ENCODE measurements at regions not wholly inside any gene's neighbourhood (a gene's known extent, or its start where the extent isn't known, plus 50 kb on each side); places are given as distances from the start of the nearest gene placed in this dataset.
"Not testable (repeated sequence)": the region's sequence is repeated elsewhere in the genome, so short reads cannot be mapped to it uniquely, and the experiment has no call there.

- not testable (repeated sequence) for DNase-seq (ENCODE audit: low read depth in 3 of 3, low spot score in 2 of 3)
Measured at GRCh38 chr1:145484257-145484656, 58.9 kb upstream of the NBPF20 start.

- DNase-seq (ENCODE audit: low read depth in 3 of 3, low spot score in 2 of 3): not testable (repeated sequence)
Measured at GRCh38 chr1:145482214-145482860, 56.9 kb upstream of the NBPF20 start.

GRCh38 chr1:145475962-145476361 is 50.6 kb upstream of the NBPF20 start:
- DNase-seq (ENCODE audit: low read depth in 3 of 3, low spot score in 2 of 3): not testable (repeated sequence)

- DNase-seq (ENCODE audit: low read depth in 3 of 3, low spot score in 2 of 3): not testable (repeated sequence)
Measured at GRCh38 chr1:145475369-145475915, 50.0 kb upstream of the NBPF20 start.
